ENCODE measurements at regions not wholly inside any gene's neighbourhood (a gene's known extent, or its start where the extent isn't known, plus 50 kb on each side); places are given as distances from the start of the nearest gene placed in this dataset.
A peak's percentile ranks its signal among the peaks of the same experiment; 100 is the strongest.

- DNase-seq: no peak
Measured at GRCh38 chr2:20523073-20523798, 76.4 kb downstream of the RHOB start.

- DNase-seq: no peak
Measured at GRCh38 chr2:20523799-20524187, 76.9 kb downstream of the RHOB start.

DNA sequence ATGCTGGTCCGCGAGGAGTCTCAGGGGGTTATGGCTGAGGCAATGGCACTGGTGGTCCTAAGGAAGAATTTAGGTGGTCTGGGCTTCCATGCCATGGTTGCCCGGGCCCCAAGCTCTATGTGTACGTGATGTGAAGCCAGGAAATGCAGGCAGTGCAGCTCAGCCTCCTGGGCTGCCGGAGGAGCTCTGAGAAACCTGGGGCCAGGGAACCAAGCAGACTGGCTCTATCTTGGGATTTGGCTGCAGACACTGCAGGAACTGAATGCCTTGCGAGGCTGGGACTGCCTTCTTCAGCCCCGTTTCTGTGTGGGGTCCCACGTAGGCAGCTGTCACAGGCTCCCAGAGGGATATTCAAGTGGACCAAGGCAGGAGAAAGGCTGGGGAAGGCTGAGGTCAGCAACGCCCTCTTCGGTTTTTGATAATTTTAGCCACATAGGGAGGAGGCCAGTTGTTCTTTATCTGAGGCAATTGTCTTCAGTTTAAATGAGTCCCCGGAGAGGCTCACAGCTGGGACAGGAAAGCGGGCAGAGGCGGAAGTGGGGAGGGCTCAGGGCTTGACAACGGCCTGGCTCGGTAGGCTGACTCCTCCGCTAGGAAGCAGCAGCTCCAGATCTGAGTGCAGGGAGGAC is 77.7 kb downstream of the RHOB start:
- DNase-seq: peak in 17 of 58 donors; percentile 13 to 50 (median 29)

DNA sequence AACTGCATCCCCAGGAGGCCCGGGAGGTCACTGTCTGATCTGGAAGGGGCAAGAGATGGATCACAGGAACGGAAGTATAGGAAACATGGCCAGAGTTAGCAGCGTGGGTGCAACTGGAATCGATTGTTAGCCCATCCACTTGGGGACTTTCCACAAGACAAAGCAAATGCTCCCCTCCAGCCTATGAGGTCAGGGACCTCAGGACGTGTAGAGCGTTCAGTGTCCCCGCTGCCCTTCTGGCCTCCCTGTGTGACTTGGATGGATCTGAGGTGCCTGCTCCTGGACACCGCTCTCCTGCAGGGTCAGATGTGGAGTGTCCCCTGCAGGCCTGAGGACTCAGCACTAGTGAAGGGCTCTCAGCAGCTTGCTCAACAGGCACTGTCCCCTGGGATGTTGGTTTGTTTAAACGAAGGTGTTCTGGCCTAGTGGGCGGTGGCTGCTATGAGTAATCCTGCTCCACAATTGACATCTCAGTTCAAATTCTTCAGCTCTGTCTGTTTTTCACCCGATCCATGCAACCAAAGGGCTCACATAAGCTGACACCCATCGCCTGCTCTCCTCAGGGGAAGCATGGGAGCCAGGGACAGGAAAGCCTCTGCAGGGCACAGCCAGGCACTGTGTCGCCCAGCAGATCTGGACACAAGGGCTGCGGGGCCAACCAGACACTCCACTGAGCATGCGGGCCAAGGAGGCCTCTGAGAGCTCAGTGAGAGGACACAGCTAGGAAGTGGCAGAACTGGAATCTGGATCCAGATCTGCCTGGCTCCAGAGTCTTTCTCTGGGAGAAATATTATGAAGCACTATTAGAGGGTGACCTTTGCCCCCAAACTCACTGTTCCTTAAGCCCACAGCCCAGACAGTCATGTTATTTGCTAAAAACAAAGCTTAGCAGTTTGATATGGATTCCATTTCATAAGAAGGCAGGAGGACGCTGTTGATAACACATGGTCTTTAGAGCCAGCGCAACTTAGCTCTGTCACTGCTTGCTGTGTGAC is 78.5 kb downstream of the RHOB start:
- peak in 1 of 58 donors; percentile 20 for DNase-seq

- DNase-seq: no peak
Measured at GRCh38 chr2:20526160-20526559, 79.3 kb downstream of the RHOB start.

GRCh38 chr2:20526708-20527107 is 79.8 kb downstream of the RHOB start:
- DNase-seq: peak in 8 of 58 donors; percentile 17 to 36 (median 22)

DNA sequence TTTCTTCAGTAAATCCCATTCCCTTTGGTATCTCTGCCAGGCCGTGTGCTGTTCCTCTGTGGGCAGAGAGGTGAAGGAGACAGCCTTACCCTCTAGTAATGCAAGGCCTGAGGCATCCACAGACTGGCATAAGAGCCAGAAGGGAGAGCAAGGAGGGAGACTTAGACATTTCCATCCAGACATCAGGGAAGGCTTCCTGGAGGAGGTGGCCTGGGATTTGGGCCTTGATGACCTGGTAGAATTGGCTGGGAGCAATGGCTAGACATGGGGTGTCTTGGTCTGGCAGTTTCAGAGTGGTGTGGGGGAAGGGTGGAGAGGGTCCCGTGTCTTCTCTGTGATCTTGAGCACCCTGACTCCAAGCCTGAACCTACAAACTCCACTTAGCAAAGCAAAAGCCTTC is 81.8 kb downstream of the RHOB start:
- no peak for DNase-seq

DNA sequence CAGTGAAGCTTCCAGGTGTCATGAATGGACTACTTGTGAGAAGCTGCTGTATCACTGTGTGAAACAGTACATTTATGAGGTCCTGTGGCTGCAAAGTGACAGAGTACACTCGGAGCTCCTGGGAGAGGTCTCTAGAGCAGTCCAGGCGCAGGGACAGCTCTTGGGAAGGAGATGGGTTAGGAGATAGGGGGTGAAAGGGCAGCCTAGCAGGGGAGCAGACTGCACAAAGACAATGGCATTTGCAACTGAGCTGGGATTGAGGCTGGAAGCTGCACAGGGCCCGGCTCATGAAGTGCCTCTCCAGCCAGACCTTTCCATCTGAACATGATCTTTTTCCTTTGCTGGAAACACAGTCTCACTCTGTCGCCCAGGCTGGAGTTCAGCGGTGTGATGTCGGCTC is 83.6 kb downstream of the RHOB start:
- DNase-seq: no peak

GRCh38 chr2:20531633-20532262 is 84.9 kb downstream of the RHOB start:
- DNase-seq: no peak

GRCh38 chr2:20532634-20533437 is 86.0 kb downstream of the RHOB start:
- no peak for DNase-seq

DNA sequence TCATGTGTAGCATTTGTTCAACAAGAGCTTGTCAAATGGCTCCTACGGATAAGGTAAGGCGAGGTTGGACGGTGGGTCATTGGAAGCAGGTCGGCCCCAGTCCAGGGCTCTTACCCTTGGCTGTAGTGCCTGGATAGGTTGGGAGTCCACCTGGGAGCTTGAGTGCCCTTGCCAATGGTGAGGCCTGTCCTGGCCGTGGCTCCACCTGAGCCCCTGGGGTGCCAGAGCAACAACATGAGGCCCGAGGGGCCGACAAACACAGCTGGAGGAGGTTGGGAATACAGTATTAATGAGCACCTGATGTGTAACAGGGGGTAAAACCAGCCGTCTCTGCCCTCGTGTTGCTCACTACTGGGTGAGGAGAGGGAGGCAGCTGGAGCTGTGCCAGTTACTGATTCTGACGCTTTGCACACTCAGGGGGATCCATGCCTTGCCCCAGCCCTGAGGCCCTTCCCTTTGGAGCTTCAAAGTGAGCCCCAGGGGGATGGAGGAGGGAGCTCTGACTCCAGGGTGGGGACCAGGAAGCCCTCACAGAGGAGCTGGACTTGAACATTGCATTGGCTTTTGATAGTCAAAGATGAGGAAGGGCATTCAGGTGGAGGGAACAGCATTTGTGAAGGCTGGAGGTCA is 87.2 kb downstream of the RHOB start:
- DNase-seq: no peak

DNA sequence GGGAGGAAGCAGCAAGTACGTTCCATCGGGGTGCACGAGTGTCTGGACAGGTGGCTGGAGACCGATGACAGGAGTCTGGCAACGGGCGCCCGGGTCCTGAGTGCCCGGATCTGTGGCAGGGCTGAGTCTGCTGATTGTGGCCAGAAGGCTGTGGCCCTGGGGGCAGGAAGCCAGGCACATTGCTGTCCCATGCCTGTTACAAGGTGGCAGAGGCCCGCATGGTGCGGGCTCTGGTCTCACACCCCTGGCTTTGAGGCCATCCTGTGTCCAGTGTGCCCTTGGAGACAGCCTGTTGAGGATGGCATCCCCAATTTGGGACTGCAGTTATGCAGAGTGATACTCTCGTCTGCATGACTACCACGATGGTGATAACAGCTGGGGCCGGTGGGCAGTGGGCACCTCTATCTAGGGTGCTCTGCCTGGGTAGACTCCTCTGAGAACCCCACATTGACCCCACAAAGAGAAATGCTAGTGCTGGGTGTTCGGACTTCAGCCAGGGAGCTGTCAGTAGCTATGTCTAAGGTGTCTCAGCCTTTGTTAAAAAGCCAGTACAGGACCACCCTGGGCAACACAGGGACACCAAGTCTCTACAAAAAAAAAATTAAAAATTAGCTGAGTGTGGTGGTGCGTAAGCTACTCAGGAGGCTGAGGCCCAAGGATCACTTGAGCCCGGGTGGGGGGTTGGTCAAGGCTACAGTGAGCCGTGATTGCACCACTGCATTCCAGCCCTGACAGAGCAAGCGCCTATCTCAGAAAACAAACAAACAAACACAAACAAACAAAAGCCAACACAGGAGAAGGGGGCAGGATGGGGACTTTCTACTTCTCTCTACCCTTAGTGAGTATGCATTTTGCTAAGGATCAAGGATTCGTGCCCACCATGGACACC is 88.3 kb downstream of the RHOB start:
- no peak for DNase-seq

DNA sequence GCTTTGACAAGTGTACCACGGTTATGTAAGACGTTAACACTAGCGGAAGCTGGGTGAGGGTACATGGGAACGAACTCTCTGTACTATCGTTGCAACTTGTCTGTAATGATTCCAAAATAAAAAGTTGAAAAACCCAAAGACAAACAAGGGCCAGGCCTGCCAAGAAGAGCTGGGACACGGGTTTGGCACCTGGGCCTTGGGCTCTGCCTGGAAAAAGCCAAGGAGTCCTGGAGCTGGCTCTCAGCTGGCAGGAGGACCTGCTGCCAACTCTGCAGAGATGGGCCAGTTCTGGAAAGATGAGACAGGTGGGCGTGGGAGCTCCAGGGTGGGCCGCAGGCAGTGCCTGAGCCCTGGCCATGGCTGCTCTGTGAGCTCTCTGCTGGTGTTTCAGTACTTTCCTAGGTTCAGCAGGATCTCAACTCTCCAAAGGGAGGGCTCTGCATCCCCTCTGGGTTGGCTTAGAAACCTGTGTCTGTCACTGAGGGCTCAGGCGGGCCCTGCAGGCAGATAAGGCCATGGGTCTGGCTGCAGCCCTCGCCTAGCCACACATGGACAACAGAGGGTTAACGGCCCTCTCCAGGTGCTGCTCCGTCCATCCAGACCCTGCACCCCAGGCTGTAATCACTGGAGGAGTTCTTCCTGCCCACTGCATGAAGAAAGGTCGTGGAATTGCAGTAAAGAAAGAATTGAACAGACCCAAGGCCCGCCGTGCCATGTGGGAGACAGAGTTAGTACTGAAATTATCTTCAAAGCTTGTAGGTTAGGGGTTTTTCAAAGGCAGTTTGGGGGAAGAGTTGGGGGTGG is 89.9 kb downstream of the RHOB start:
- peak in 45 of 58 donors; percentile 12 to 86 (median 53) for DNase-seq

DNA sequence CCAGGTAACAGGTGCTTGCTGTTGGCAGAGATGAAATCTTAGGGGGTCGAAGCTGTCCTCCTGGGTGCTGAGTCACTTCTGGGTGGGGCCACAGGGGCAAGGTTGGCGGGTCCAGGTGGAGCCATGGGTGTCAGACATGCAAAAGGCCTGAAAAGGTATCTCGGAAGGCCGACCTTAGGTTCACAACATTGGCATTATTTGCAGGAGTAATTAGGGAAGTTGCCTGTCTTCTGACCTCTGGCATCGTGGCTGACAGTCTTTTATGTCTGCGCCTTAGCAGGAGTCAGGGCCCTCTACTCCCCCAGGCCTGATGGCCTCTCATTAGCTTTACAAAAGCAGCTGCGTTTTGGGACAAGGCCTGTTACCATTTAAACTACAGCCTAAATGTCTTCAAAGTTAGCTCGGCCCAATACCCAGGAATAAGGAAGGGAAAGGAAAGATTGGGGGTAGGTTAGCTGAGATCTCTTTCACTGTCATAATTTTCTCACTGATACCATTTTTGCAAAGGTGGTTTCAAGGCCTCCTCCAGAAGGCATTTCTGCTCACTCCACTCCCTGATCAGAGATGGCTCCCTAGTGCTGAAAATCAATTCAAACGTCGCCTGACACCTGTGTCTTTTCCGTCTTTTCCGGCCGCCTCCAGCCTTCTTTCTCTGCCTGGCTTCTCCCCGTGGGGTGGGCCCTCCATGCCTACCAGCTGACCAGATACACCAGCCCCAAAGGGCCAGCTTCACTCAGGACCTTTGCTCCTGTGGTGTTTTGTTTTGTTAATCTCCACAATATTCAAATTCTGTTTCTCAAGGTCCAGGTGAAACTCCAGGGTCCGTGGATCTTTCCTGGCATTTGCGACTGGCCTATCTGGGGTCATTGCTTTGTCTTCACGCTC is 90.8 kb downstream of the RHOB start:
- DNase-seq: no peak

DNA sequence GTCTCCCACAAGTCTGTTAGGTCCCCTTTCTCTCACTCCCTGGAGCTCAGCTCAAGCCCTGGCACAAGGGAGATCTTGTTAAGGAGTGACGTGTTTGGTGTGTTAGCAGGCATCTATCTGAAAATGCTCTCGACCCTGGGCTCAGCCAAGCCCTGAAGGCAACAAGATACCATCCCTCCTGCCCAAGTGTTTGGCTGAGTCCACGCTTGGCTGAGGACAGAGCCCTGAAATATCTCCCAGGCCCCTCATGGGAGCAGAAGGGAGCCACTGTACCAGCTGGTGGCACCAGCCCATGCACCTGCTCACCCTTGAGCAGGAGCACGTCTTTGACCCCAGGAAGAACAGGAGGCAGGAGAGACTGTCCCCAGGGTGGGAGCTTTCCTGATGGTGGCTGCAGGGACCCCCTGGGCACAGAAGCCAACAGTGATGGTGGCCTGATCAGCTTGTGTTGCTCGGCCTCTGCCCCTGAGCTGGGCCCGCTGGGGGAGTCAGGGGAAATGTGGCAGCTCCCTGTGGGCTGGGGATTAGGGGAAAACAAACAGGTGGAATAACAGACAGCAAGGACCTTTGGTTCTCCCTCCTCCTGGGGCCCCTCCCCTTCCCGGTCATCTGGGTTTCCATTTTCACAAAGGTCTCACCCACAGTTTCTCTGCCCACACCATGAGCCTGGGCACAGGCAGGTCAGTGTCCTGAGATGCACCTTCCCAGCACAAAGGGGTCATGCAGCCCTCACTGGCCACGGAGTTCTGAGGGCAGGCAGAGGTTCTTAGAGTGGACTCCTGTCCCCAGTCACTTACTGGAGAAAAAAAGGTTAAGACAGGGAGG is 91.6 kb downstream of the RHOB start:
- no peak for DNase-seq

GRCh38 chr2:20539133-20539719 is 92.4 kb downstream of the RHOB start:
- no peak for DNase-seq
